ENCODE measurements at regions not wholly inside any gene's neighbourhood (a gene's known extent, or its start where the extent isn't known, plus 50 kb on each side); places are given as distances from the start of the nearest gene placed in this dataset.

- TF ChIP-seq EZH2 (IDR thresholded peaks at IDR 0.05; ENCODE audit: borderline replicate concordance, low read depth, low read length, poor library complexity, severe bottlenecking) (no peak), CTCF (conservative IDR thresholded peaks at IDR 0.05; ENCODE audit: low read depth, low read length) (no peak)
Observed at GRCh38 chr4:97103252-97103651, 1040.0 kb downstream of the STPG2 start.

All from A673 (cell line).